ENCODE measurements at regions not wholly inside any gene's neighbourhood (a gene's known extent, or its start where the extent isn't known, plus 50 kb on each side); places are given as distances from the start of the nearest gene placed in this dataset.
A peak's percentile ranks its signal among the peaks of the same experiment; 100 is the strongest.

DNA sequence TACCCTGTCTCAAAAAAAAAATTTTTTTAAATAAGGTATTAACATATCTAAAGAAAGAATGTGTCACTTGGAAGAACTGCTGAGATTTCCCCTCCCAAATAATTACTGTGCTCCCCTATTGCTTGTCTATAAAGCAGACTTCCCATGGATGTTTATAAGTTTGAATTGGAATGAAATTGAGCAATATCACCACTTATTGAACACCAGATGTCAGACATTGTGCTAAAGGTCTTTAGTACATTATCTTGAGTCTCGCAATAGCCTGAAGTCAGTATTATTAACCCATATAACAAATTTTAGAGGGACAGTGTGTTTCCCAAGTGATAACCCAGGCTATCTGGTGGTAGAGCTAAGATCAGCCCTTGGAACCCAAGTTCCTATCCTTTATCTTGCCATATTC lies 69.0 kb upstream of the EPCAM start:
- TF ChIP-seq CTCF (IDR thresholded peaks at IDR 0.05; ENCODE audit: insufficient read depth, low read depth, low read length), result no peak
- POLR2A ChIA-PET, result no interaction called here
- Histone ChIP-seq H3K4me3 (ENCODE audit: low read depth, low read length) (no peak overlapping the region), H3K27me3 (ENCODE audit: control insufficient read depth, insufficient read depth, low read length) (no peaks in the 10 kb centered on the region), H3K36me3 (ENCODE audit: control insufficient read depth, insufficient read depth, low read length) (no peaks in the 10 kb centered on the region)
- DNase-seq (ENCODE audit: low read depth), result no peak
- CTCF ChIA-PET, result interaction anchor here (0.7 to 3.7 kb wide), 3 partner anchors 23 to 220 kb away, joined by 3 to 12 read pairs (median 3); no protein-coding TSS in a partner anchor

DNA sequence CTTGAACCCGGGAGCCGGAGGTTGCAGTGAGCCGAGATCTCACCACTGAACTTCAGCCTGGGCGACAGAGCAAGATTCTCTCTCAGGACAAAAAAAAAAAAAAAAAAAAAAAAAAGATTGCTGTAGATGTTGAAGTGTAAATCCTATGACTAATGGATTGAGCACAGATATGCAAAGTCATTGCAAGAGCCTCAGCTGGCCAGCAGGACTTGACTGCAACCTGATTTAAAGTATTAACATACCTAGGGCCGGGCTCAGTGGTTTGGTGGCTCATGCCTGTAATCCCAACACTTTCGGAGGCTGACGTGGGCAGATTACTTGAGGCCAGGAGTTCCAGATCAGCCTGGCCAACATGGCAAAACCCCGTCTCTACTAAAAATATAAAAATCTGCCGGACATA lies 69.6 kb upstream of the EPCAM start:
- POLR2A ChIA-PET, result interaction anchor here (0.6 kb wide), 1 partner anchor 524 kb away, joined by 3 read pairs; no protein-coding TSS in a partner anchor
- TF ChIP-seq CTCF (IDR thresholded peaks at IDR 0.05; ENCODE audit: insufficient read depth, low read depth, low read length), result 0 out of 2 replicates have a peak, but pooled peaks have one; percentile 9
- CTCF ChIA-PET, result interaction anchor here (0.8 to 3.7 kb wide), 3 partner anchors 24 to 127 kb away, joined by 3 to 12 read pairs (median 4); no protein-coding TSS in a partner anchor

DNA sequence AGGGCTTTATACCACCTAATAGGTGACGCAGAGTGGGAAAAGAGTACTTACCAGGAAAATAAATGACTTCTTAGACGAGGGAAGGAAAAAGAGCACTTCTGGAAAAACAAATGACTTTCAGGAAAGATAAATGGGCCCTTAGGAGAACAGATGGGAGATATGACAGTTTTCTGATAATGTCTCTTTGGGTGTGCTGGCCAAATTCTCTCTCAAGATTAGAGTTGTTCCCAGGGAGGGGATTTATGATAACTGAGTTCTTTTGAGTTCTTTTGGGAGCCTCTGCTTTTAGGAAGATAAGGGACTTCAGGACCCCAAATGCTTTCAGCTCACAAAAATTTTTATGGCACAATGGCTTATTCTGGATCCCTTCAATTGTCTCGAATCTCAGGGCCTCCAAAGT lies 70.3 kb upstream of the EPCAM start:
- ChIA-PET POLR2A (no interaction called here), CTCF (interaction anchor here (1.4 to 3.7 kb wide), 2 partner anchors 24 to 26 kb away, joined by 4 to 12 read pairs; no protein-coding TSS in a partner anchor)
- TF ChIP-seq CTCF (IDR thresholded peaks at IDR 0.05; ENCODE audit: insufficient read depth, low read depth, low read length), result no peak
- no peaks in the 10 kb centered on the region for H3K36me3 ChIP-seq (ENCODE audit: control insufficient read depth, insufficient read depth, low read length)
- H3K4me3 ChIP-seq (ENCODE audit: low read depth, low read length), result no peak overlapping the region
- H3K27me3 ChIP-seq (ENCODE audit: control insufficient read depth, insufficient read depth, low read length), result no peaks in the 10 kb centered on the region
- DNase-seq (ENCODE audit: low read depth), result no peak

More for the DNA sequence above, 69.6 kb upstream of the EPCAM start:
- Histone ChIP-seq H3K27me3 (ENCODE audit: control insufficient read depth, insufficient read depth, low read length) (no peaks in the 10 kb centered on the region), H3K4me3 (ENCODE audit: low read depth, low read length) (no peak overlapping the region), H3K36me3 (ENCODE audit: control insufficient read depth, insufficient read depth, low read length) (no peaks in the 10 kb centered on the region)
- DNase-seq (ENCODE audit: low read depth), result peak; percentile 46

DNA sequence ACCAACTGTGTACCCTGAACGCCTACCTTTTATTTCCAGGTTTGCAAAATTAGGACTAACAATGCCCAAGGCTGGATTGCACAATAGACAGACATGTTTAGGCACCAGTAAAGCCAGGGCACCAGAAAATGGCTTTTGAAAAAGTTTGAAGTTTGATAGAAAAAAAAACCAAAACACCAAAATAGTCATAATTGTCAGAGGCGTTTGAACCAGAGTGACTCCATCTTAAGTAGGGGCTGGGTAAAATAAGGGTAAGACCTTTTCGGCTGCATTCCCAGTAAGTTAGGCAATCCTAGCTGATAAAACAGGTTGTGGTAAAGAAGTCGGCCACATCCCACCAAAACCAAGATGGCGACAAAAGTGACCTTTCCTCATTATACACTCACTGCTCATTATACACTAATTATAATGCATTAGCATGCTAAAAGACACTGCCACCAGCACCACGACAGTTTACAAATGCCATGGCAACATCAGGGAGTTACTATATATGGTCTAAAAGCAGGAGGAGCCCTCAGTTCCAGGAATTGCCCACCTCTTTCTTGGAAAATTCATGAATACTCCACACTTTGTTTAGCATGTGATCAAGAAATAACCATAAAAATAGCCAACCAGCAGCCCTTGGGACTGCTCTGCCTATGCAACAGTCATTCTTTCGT lies 71.2 kb upstream of the EPCAM start:
- Histone ChIP-seq H3K36me3 (ENCODE audit: control insufficient read depth, insufficient read depth, low read length) (no peaks in the 10 kb centered on the region), H3K4me3 (ENCODE audit: low read depth, low read length) (no peak overlapping the region), H3K27me3 (ENCODE audit: control insufficient read depth, insufficient read depth, low read length) (no peaks in the 10 kb centered on the region)
- DNase-seq (ENCODE audit: low read depth), result no peak
- TF ChIP-seq CTCF (IDR thresholded peaks at IDR 0.05; ENCODE audit: insufficient read depth, low read depth, low read length), result no peak
- CTCF ChIA-PET, result interaction anchor here (2.1 kb wide), 1 partner anchor 9 kb away, joined by 7 read pairs; no protein-coding TSS in a partner anchor
- POLR2A ChIA-PET, result no interaction called here

GRCh38 chr2:47295981-47296635 lies 73.0 kb upstream of the EPCAM start:
- no peaks in the 10 kb centered on the region for H3K36me3 ChIP-seq (ENCODE audit: control insufficient read depth, insufficient read depth, low read length)
- POLR2A ChIA-PET, result no interaction called here
- CTCF ChIA-PET, result interaction anchor here (0.6 to 2.1 kb wide), 4 partner anchors 11 to 111 kb away, joined by 3 to 7 read pairs (median 4); no protein-coding TSS in a partner anchor
- no peak overlapping the region for H3K4me3 ChIP-seq (ENCODE audit: low read depth, low read length)
- no peaks in the 10 kb centered on the region for H3K27me3 ChIP-seq (ENCODE audit: control insufficient read depth, insufficient read depth, low read length)
- TF ChIP-seq CTCF (IDR thresholded peaks at IDR 0.05; ENCODE audit: insufficient read depth, low read depth, low read length), result no peak
- no peak for DNase-seq (ENCODE audit: low read depth)

Measured in BJ (cell line).